SK-N-SH (cell line): ENCODE measurements at regions not wholly inside any gene's neighbourhood (a gene's known extent, or its start where the extent isn't known, plus 50 kb on each side); places are given as distances from the start of the nearest gene placed in this dataset.

Experiments
- CTCF ChIA-PET: fragments of 300-600, 350-600 bp; formaldehyde crosslinking; extraction: SDS; loops from one replicate; lab custom pipeline; 2021; lab: Yijun Ruan, JAX
- POLR2A ChIA-PET: fragments of 350-600 bp; sonication (Branson Sonifier 250); formaldehyde crosslinking; extraction: SDS; loops from one replicate; lab custom pipeline; 2020; ENCODE audit warnings: antibody characterized with exemption, inconsistent platforms; lab: Yijun Ruan, JAX
- DNase-seq: peaks from one replicate; pipeline ENCODE4 v3.0.0; 2012
- H2AFZ ChIP-seq: fragments of 200-600 bp; sonication (generic); 2 replicates; pipeline ENCODE4 v1.8.1; 2016; ENCODE audit warnings: antibody characterized with exemption, mild to moderate bottlenecking, low read depth
- H3F3A ChIP-seq: fragments of 200-600 bp; sonication (generic); replicated peaks from 2 replicates; pipeline ENCODE3; 2016; ENCODE audit warnings: antibody characterized with exemption, mild to moderate bottlenecking; ENCODE audit not compliant: insufficient read depth
- H3K27ac ChIP-seq, 2 experiments: fragments of 200-500 bp in 1 of 2; fragments of 200-600 bp in 1 of 2; sonication (Bioruptor generic) in 1 of 2; sonication (generic), shearing (Covaris generic) in 1 of 2; 2 replicates each; pipeline versions ENCODE4 v1.5.1 to v1.6.1; 2014 to 2016; ENCODE audit warnings: low read depth in 2 of 2, inconsistent platforms in 1 of 2, low read length in 1 of 2, mild to moderate bottlenecking in 1 of 2, mixed read lengths in 1 of 2
- H3K27me3 ChIP-seq: fragments of 200-600 bp; sonication (generic), shearing (Covaris generic); 2 replicates; pipeline ENCODE4 v1.6.1; 2016; ENCODE audit warnings: mixed run types; ENCODE audit not compliant: insufficient read depth
- H3K36me3 ChIP-seq, 2 experiments: fragments of 200-500 bp in 1 of 2; fragments of 200-600 bp in 1 of 2; sonication (Bioruptor generic) in 1 of 2; sonication (generic) in 1 of 2; replicated peaks in 1 of 2; 2 replicates each; pipeline versions ENCODE3 to v1.5.1; 2014 to 2016; ENCODE audit warnings: low read length in 1 of 2, mild to moderate bottlenecking in 1 of 2; ENCODE audit not compliant: insufficient read depth in 2 of 2, control insufficient read depth in 1 of 2
- H3K4me1 ChIP-seq, 2 experiments: fragments of 200-500 bp in 1 of 2; fragments of 200-600 bp in 1 of 2; sonication (Bioruptor generic) in 1 of 2; sonication (generic), shearing (Covaris generic) in 1 of 2; 2 replicates each; pipeline versions ENCODE4 v1.5.1 to v1.6.1; 2014 to 2016; ENCODE audit warnings: low read depth in 1 of 2, low read length in 1 of 2, mixed run types in 1 of 2; ENCODE audit not compliant: insufficient read depth in 2 of 2, control insufficient read depth in 1 of 2
- H3K4me2 ChIP-seq: fragments of 200-600 bp; sonication (generic), shearing (Covaris generic); 2 replicates; pipeline ENCODE4 v1.6.1; 2017; ENCODE audit warnings: mixed run types
- H3K4me3 ChIP-seq, 2 experiments: fragments of 200-500 bp in 1 of 2; fragments of 200-600 bp in 1 of 2; sonication (Bioruptor generic) in 1 of 2; sonication (generic), shearing (Covaris generic) in 1 of 2; 2 replicates each; pipeline versions ENCODE4 v1.5.1 to v1.8.1; 2014 to 2016; ENCODE audit warnings: low read depth in 2 of 2, inconsistent platforms in 1 of 2, low read length in 1 of 2, mild to moderate bottlenecking in 1 of 2, mixed read lengths in 1 of 2, moderate library complexity in 1 of 2
- H3K79me2 ChIP-seq: fragments of 200-600 bp; sonication (generic); 2 replicates; pipeline ENCODE4 v1.8.1; 2017; ENCODE audit warnings: mild to moderate bottlenecking; ENCODE audit not compliant: insufficient read depth
- H3K9ac ChIP-seq: fragments of 200-600 bp; sonication (generic); 2 replicates; pipeline ENCODE4 v1.6.1; 2017; ENCODE audit warnings: mixed run types
- H3K9me2 ChIP-seq: fragments of 200-600 bp; sonication (generic); 2 replicates; pipeline ENCODE4 v1.6.1; 2017; ENCODE audit warnings: mixed run types
- H3K9me3 ChIP-seq: fragments of 200-600 bp; sonication (generic); 2 replicates; pipeline ENCODE4 v1.6.1; 2017; ENCODE audit warnings: mixed run types, mild to moderate bottlenecking, moderate library complexity
- H4K20me1 ChIP-seq: fragments of 200-600 bp; sonication (generic); 2 replicates; pipeline ENCODE4 v1.6.1; 2017; ENCODE audit warnings: mild to moderate bottlenecking, mixed run types; ENCODE audit not compliant: insufficient read depth
- CTCF ChIP-seq: fragments of 200-600 bp; sonication (generic); IDR thresholded peaks from 2 replicates; pipeline ENCODE4 v1.6.1; 2017; ENCODE audit warnings: antibody characterized with exemption, mild to moderate bottlenecking, moderate library complexity
- EZH2phosphoT487 ChIP-seq: fragments of 200-600 bp; sonication (generic); IDR thresholded peaks from 2 replicates; pipeline ENCODE4 v1.6.1; 2017; ENCODE audit warnings: low read depth, mixed run types, mild to moderate bottlenecking, antibody characterized with exemption, moderate library complexity, borderline replicate concordance
- FOSL2 ChIP-seq: IDR thresholded peaks from 2 replicates; pipeline ENCODE4 v1.4.0; 2012; ENCODE audit warnings: low read depth, mild to moderate bottlenecking, moderate library complexity, borderline replicate concordance
- FOXM1 ChIP-seq: IDR thresholded peaks from 2 replicates; pipeline ENCODE4 v1.4.0; 2012; ENCODE audit warnings: low read depth, mild to moderate bottlenecking
- GATA2 ChIP-seq: sonication (generic); formaldehyde crosslinking; IDR thresholded peaks from 2 replicates; pipeline ENCODE4 v1.5.0; 2020; ENCODE audit warnings: mild to moderate bottlenecking, missing genetic modification reagents
- JUND ChIP-seq: IDR thresholded peaks from 2 replicates; pipeline ENCODE4 v1.4.0; 2012
- MAX ChIP-seq: IDR thresholded peaks from 2 replicates; pipeline ENCODE4 v1.4.0; 2012; ENCODE audit warnings: low read depth
- MEF2A ChIP-seq: IDR thresholded peaks from 2 replicates; pipeline ENCODE4 v1.4.0; 2012; ENCODE audit warnings: low read depth, borderline replicate concordance
- MXI1 ChIP-seq: IDR thresholded peaks from 2 replicates; pipeline ENCODE4 v1.6.1; 2012; ENCODE audit warnings: mild to moderate bottlenecking, low read depth, low read length, improper control_type of control experiment
- NRF1 ChIP-seq: IDR thresholded peaks from 2 replicates; pipeline ENCODE4 v1.6.1; 2012; ENCODE audit warnings: low read depth, mild to moderate bottlenecking, low read length
- PBX3 ChIP-seq: IDR thresholded peaks from 2 replicates; pipeline ENCODE4; 2012
- REST ChIP-seq: IDR thresholded peaks from 2 replicates; pipeline ENCODE4 v1.6.1; 2012; ENCODE audit warnings: mild to moderate bottlenecking, low read depth, low read length, moderate library complexity
- RFX5 ChIP-seq: IDR thresholded peaks from 2 replicates; pipeline ENCODE4 v1.6.1; 2012; ENCODE audit warnings: mild to moderate bottlenecking, improper control_type of control experiment, low read length
- TAF1 ChIP-seq: IDR thresholded peaks from 2 replicates; pipeline ENCODE4 v1.6.1; 2012; ENCODE audit warnings: low read depth, mild to moderate bottlenecking, low read length, moderate library complexity, borderline replicate concordance
- USF2 ChIP-seq: fragments of 150-350 bp; IDR thresholded peaks from 2 replicates; pipeline ENCODE4 v1.6.1; 2017; ENCODE audit warnings: antibody characterized with exemption, low read length, low read depth, borderline replicate concordance
- YY1 ChIP-seq: IDR thresholded peaks from 2 replicates; pipeline ENCODE4 v1.4.0; 2012; ENCODE audit warnings: low read depth, mild to moderate bottlenecking
- ZBTB33 ChIP-seq: IDR thresholded peaks from 2 replicates; pipeline ENCODE4 v1.4.0; 2012; ENCODE audit warnings: low read depth, borderline replicate concordance
- WGBS: methylation state at CpG from one replicate; pipeline ENCODE4 v1.1.6; 2017; ENCODE audit warnings: low lambda C conversion rate; 5-methylcytosine and 5-hydroxymethylcytosine counted together

- no peak for TF ChIP-seq MAX
- no peak for TF ChIP-seq FOSL2
- TF ChIP-seq FOXM1 = no peak
- TF ChIP-seq CTCF = no peak
- no peak for TF ChIP-seq NRF1
- TF ChIP-seq MXI1 = no peak
Measured at GRCh38 chr7:22895140-22895827, 72.6 kb upstream of the TOMM7 start (continued).

GRCh38 chr7:22894546-22894945, 71.9 kb upstream of the TOMM7 start:
- no peak overlapping the region for H3K9ac ChIP-seq
- 0 out of 2 replicates have a peak, but pooled peaks cover under 1% of the 10 kb centered on the region for H3K9me2 ChIP-seq
- no peak overlapping the region for H2AFZ ChIP-seq
- H3K27me3 ChIP-seq = peaks cover 53% of the 10 kb centered on the region
- H3K4me2 ChIP-seq = no peak overlapping the region
- CTCF ChIA-PET = no interaction called here
- no peak for TF ChIP-seq GATA2
- TF ChIP-seq NRF1 = no peak
- TF ChIP-seq EZH2phosphoT487 = no peak
- TF ChIP-seq PBX3 = no peak
- no peak for TF ChIP-seq ZBTB33
- no peak for TF ChIP-seq JUND
- no peak for TF ChIP-seq FOXM1
- no peak for TF ChIP-seq FOSL2
- no peak for TF ChIP-seq USF2
- TF ChIP-seq YY1 = no peak
- no peak for TF ChIP-seq MEF2A
- TF ChIP-seq REST = no peak
- TF ChIP-seq TAF1 = no peak
- TF ChIP-seq RFX5 = no peak
- no peaks in the 10 kb centered on the region for H3K4me1 ChIP-seq
- H3K36me3 ChIP-seq = no peaks in the 10 kb centered on the region
- no peaks in the 10 kb centered on the region for H3K9me3 ChIP-seq
- DNase-seq = no peak
- no peaks in the 10 kb centered on the region for H3F3A ChIP-seq
- WGBS = 11% methylated on average over 10 of the region's 10 CpGs
- H4K20me1 ChIP-seq = no peaks in the 10 kb centered on the region
- H3K79me2 ChIP-seq = no peaks in the 10 kb centered on the region
- no peak overlapping the region for H3K27ac ChIP-seq
- no peak overlapping the region for H3K4me3 ChIP-seq
- POLR2A ChIA-PET = no interaction called here
